ENCODE measurements at regions not wholly inside any gene's neighbourhood (a gene's known extent, or its start where the extent isn't known, plus 50 kb on each side); places are given as distances from the start of the nearest gene placed in this dataset.
"Not testable (repeated sequence)": the region's sequence is repeated elsewhere in the genome, so short reads cannot be mapped to it uniquely, and the experiment has no call there.

DNA sequence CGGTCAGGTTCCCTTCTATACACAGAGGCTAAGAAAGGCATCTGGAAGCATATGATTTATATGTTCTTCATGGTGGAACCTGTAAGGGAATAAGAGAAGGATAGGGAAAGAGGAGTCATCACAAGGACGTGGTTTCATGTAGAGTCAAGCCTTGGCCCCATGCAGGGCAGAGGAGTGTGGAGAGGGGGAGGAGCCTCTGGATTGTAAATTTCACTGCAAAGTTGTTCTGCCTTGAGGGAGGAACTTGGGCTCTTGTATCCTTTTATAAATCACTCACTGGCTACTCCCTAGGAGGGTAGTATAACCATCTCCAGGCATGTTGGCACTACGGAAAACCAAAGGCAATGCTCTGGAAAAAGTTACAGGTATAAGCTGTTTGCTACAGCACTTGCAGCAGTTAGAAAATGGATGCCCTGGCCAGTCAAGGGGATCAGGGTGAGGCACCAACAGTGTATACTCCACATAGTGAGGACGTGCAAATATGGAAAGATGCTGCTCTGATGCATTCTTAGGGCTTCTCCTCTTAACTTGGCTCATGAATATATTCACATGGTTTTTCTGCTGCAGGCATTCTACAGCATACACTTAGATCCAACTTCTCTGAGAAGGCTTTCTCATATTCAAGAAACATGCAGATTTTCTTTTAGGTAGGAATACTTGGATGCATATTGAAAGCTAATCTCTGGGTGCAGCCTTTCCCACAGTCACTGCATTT, 60.3 kb upstream of the ZNF81 start:
- Mint-ChIP-seq H3K9me3 (peaks cover 2% of the 10 kb centered on the region), H3K27me3 (no peaks in the 10 kb centered on the region), H3K4me3 (no peak overlapping the region), H3K27ac (no peak overlapping the region), H3K4me1 (no peaks in the 10 kb centered on the region), H3K36me3 (no peaks in the 10 kb centered on the region)
- DNase-seq, result no peak
- CTCF ChIA-PET, result no interaction called here

DNA sequence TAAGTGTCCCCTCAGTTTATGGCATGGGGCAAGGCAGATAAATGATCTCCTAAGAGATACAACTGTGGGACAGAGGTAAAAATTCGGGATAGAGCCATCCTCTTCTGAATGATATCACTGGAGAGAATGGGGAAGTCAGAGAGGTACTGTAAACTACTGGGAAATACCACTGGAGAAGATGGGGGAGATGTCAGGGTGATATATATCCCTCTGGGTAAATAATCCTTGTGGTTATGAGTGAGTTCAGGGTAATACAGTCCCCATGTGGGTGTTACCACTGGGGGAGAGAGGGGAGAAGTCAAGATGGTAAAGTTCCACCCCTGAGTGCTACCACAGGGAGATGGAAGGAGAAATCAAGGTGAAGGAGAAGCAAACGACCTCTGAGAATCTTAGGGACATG, 63.9 kb upstream of the ZNF81 start:
- Mint-ChIP-seq H3K36me3 (no peaks in the 10 kb centered on the region), H3K27ac (no peak overlapping the region), H3K4me1 (no peaks in the 10 kb centered on the region), H3K4me3 (no peak overlapping the region), H3K9me3 (peaks cover 3% of the 10 kb centered on the region), H3K27me3 (peaks cover 7% of the 10 kb centered on the region)
- CTCF ChIA-PET, result no interaction called here
- DNase-seq, result no peak

DNA sequence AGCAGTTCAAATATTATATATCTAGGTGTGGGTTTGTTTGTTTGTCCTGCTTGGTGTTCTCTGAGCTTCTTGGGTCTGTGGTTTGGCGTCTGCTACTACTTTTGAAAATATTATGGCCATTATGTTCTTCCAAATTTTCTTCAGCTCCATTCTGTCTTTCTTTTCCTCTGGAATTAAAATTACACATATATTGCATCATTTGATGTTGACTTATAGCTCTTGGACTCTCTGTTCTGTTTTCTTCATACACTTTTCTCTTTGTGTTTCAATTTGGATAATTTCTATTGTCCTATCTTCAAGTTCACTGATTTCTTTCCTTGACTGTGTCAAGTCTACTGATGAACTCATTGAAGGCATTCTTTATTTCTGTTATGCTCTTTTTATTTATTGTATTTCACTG, 65.2 kb upstream of the ZNF81 start:
- CTCF ChIA-PET, result no interaction called here
- Mint-ChIP-seq H3K9me3 (peaks cover 3% of the 10 kb centered on the region), H3K4me1 (no peaks in the 10 kb centered on the region), H3K27ac (no peak overlapping the region), H3K27me3 (peaks cover 7% of the 10 kb centered on the region), H3K36me3 (no peaks in the 10 kb centered on the region), H3K4me3 (no peak overlapping the region)
- DNase-seq, result no peak

- DNase-seq, H3K27ac Mint-ChIP-seq, H3K4me3 Mint-ChIP-seq, H3K9me3 Mint-ChIP-seq, CTCF ChIA-PET, H3K4me1 Mint-ChIP-seq, H3K27me3 Mint-ChIP-seq, H3K36me3 Mint-ChIP-seq: not testable (repeated sequence)
Observed at GRCh38 chrX:47762826-47763225, 73.9 kb upstream of the ZNF81 start.

DNA sequence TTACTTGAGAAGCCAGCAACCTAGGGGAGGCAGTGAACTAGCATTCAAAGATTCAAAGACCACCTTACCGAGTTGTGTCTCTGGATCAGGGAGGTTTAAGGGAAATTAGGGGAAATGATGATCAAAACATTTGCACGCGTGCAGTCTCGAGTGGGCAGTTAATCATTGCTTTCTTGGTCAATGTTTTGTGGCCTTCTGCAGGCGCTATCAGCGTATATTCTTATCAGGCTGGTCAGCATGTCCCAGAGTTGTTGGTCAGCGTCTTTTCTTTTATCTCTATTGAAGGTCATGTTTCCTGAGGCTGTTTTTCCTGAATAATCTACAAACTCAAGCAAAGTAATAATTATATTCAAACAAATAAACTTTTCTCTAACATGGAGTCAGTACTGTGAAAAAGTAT, 84.0 kb upstream of the ZNF81 start:
- Mint-ChIP-seq H3K27ac (no peak overlapping the region), H3K9me3 (no peaks in the 10 kb centered on the region), H3K27me3 (no peaks in the 10 kb centered on the region), H3K4me1 (peaks cover 5% of the 10 kb centered on the region), H3K4me3 (no peak overlapping the region), H3K36me3 (no peaks in the 10 kb centered on the region)
- CTCF ChIA-PET, result interaction anchor here (0.6 to 0.8 kb wide), 2 partner anchors 173 to 206 kb away, joined by 3 to 4 read pairs; no protein-coding TSS in a partner anchor
- no peak for DNase-seq

GRCh38 chrX:47751670-47752069, 85.0 kb upstream of the ZNF81 start:
- CTCF ChIA-PET, result interaction anchor here (0.8 kb wide), 1 partner anchor 172 kb away, joined by 4 read pairs; no protein-coding TSS in a partner anchor
- peak; percentile 49 for DNase-seq

DNA sequence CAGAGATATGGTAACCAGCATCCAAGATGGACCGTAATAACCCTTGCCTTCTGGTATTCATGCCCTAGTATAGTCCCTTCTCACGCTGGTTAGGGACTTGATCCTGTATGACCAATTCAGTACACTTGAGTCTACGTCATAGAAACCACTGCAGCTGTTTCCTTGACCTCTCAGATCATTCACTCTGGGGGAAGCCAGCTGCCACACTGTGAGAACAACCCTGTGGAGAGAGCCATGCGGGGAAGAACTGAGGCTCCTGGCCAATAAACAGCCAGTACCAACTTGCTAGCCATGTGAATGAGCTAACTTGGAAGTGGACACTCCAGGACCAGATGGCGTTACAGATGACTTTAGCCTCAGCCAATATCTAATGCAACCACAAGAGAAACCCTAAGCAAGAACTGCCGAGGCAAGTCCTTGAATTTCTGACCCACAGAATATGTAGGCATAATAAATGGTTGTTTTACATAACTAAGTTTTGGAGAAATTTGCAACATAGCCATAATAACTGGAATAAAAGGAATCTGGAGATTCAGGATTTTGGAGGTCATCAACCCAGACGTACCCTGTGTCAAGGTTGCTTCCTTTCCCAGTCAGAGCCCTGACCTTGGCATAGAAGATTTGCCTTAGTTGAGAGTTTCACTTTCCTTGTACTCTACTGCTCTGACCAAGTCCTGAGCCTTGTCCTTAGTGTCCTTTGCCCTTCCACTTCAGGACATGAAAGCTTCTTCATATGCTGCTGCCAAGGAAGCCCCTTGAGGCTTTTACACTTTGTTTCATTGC, 87.3 kb upstream of the ZNF81 start:
- Mint-ChIP-seq H3K36me3 (no peaks in the 10 kb centered on the region), H3K27me3 (no peaks in the 10 kb centered on the region), H3K4me3 (no peak overlapping the region), H3K9me3 (no peaks in the 10 kb centered on the region), H3K4me1 (peaks cover 5% of the 10 kb centered on the region), H3K27ac (no peak overlapping the region)
- CTCF ChIA-PET, result no interaction called here
- no peak for DNase-seq

More at GRCh38 chrX:47751670-47752069, 85.0 kb upstream of the ZNF81 start:
- H3K9me3 Mint-ChIP-seq, result no peaks in the 10 kb centered on the region
- H3K36me3 Mint-ChIP-seq, result no peaks in the 10 kb centered on the region
- peaks cover 5% of the 10 kb centered on the region for H3K4me1 Mint-ChIP-seq
- no peak overlapping the region for H3K27ac Mint-ChIP-seq
- H3K4me3 Mint-ChIP-seq, result no peak overlapping the region
- H3K27me3 Mint-ChIP-seq, result no peaks in the 10 kb centered on the region

GRCh38 chrX:47748576-47748975, 88.1 kb upstream of the ZNF81 start:
- CTCF ChIA-PET, result no interaction called here
- H3K4me1 Mint-ChIP-seq, result peaks cover 5% of the 10 kb centered on the region
- H3K36me3 Mint-ChIP-seq, result no peaks in the 10 kb centered on the region
- no peak for DNase-seq
- H3K4me3 Mint-ChIP-seq, result no peak overlapping the region
- no peaks in the 10 kb centered on the region for H3K27me3 Mint-ChIP-seq
- no peaks in the 10 kb centered on the region for H3K9me3 Mint-ChIP-seq
- no peak overlapping the region for H3K27ac Mint-ChIP-seq

- Mint-ChIP-seq H3K27ac (no peak overlapping the region), H3K4me3 (no peak overlapping the region), H3K4me1 (peaks cover 5% of the 10 kb centered on the region), H3K36me3 (no peaks in the 10 kb centered on the region), H3K27me3 (no peaks in the 10 kb centered on the region), H3K9me3 (no peaks in the 10 kb centered on the region)
- CTCF ChIA-PET, result no interaction called here
- no peak for DNase-seq
Observed at GRCh38 chrX:47746446-47746845, 87.5 kb upstream of the UXT start.

- no peak for DNase-seq
- Mint-ChIP-seq H3K4me1 (peaks cover 5% of the 10 kb centered on the region), H3K4me3 (no peak overlapping the region), H3K27ac (no peak overlapping the region), H3K36me3 (no peaks in the 10 kb centered on the region), H3K9me3 (no peaks in the 10 kb centered on the region), H3K27me3 (no peaks in the 10 kb centered on the region)
- CTCF ChIA-PET, result no interaction called here
Observed at GRCh38 chrX:47745416-47745815, 86.4 kb upstream of the UXT start.

GRCh38 chrX:47743504-47743903, 84.5 kb upstream of the UXT start:
- H3K9me3 Mint-ChIP-seq, result no peaks in the 10 kb centered on the region
- CTCF ChIA-PET, result interaction anchor here (0.6 kb wide), 1 partner anchor 136 kb away, joined by 3 read pairs; no protein-coding TSS in a partner anchor
- no peak overlapping the region for H3K27ac Mint-ChIP-seq
- H3K27me3 Mint-ChIP-seq, result no peaks in the 10 kb centered on the region
- peaks cover under 1% of the 10 kb centered on the region for H3K4me1 Mint-ChIP-seq
- DNase-seq, result no peak
- H3K4me3 Mint-ChIP-seq, result no peak overlapping the region
- no peaks in the 10 kb centered on the region for H3K36me3 Mint-ChIP-seq

GRCh38 chrX:47738870-47739269, 79.9 kb upstream of the UXT start:
- H3K9me3 Mint-ChIP-seq, H3K4me1 Mint-ChIP-seq, H3K27me3 Mint-ChIP-seq, CTCF ChIA-PET, H3K27ac Mint-ChIP-seq, DNase-seq, H3K36me3 Mint-ChIP-seq, H3K4me3 Mint-ChIP-seq: not testable (repeated sequence)

- Mint-ChIP-seq H3K4me1 (no peaks in the 10 kb centered on the region), H3K27me3 (peaks cover 4% of the 10 kb centered on the region), H3K4me3 (no peak overlapping the region), H3K36me3 (no peaks in the 10 kb centered on the region), H3K27ac (no peak overlapping the region), H3K9me3 (no peaks in the 10 kb centered on the region)
- DNase-seq, result peak; percentile 37
- CTCF ChIA-PET, result no interaction called here
Observed at GRCh38 chrX:47723689-47724088, 64.7 kb upstream of the UXT start.

DNA sequence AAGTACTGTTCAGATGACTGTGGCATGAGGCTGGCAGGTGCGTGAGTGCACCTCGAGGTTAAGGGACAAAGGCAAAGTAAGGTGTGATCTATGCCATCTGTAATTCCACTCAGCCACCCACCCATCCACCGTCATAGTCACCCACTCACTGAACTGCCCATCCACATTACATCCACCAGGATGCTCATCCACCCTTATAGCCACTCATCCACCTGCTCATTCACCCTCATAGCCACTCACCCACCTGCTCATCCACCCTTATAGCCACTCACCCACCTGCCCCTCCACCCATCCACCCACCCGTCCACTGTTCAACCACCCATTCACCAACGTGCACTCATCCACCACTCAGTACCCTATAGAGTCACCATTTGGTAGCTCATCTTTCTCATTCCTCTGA, 64.1 kb upstream of the UXT start:
- Mint-ChIP-seq H3K4me3 (no peak overlapping the region), H3K36me3 (no peaks in the 10 kb centered on the region), H3K4me1 (no peaks in the 10 kb centered on the region), H3K27ac (no peak overlapping the region), H3K9me3 (no peaks in the 10 kb centered on the region), H3K27me3 (peaks cover 4% of the 10 kb centered on the region)
- DNase-seq, result no peak
- CTCF ChIA-PET, result no interaction called here

DNA sequence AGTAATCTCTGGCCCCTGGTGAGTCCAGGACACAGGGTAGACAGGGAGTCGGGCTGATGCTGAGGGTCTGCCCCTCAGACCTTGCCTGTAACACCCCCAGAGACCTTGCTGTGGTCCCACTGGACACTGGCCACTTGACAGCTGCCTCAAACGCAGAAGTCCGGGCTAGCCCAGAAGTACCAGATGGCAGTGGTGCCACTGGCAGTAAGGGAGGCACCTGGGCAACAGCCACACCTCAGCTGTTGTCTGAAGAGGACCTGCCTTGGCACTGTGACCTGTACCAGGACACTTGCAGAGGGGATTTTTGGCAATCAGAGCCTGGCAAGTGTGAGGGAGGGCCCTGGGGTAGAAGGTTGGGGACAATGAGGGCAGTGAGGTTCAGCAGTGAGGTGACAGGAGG, 63.3 kb upstream of the UXT start:
- CTCF ChIA-PET, result no interaction called here
- no peak overlapping the region for H3K4me3 Mint-ChIP-seq
- DNase-seq, result no peak

More for the DNA sequence above, 63.3 kb upstream of the UXT start:
- H3K36me3 Mint-ChIP-seq, result no peaks in the 10 kb centered on the region
- H3K4me1 Mint-ChIP-seq, result no peaks in the 10 kb centered on the region
- H3K27ac Mint-ChIP-seq, result no peak overlapping the region
- no peaks in the 10 kb centered on the region for H3K9me3 Mint-ChIP-seq
- H3K27me3 Mint-ChIP-seq, result peaks cover 4% of the 10 kb centered on the region

All from activated naive CD4-positive, alpha-beta T cell treated with anti-CD3 and anti-CD28 coated beads, Interleukin-2, amount 10 ng/mL, durations not matched to agents 7 days and 5 days (primary cell).